Sigmoid colon (tissue), 3 donors: ENCODE measurements at regions not wholly inside any gene's neighbourhood (a gene's known extent, or its start where the extent isn't known, plus 50 kb on each side); places are given as distances from the start of the nearest gene placed in this dataset.

ENCODE experiments used
- POLR2A ChIP-seq, 2 donors: fragments of 450-650 bp; IDR thresholded peaks; one replicate each; pipeline ENCODE4 v1.6.1; 2016; ENCODE audit warnings: antibody characterized with exemption in 2 of 2, mild to moderate bottlenecking in 2 of 2, moderate library complexity in 2 of 2
- TF ChIP-seq, protein P1 (sequence below), 4 experiments: fragments of 450-650 bp in 3 of 4; fragments of 200-600 bp in 1 of 4; IDR thresholded peaks; one replicate each; pipeline ENCODE4 v1.5.1; 2016 to 2019; ENCODE audit warnings: antibody characterized with exemption in 4 of 4, mild to moderate bottlenecking in 3 of 4, moderate library complexity in 2 of 4

- TF ChIP-seq POLR2A (IDR thresholded peaks at IDR 0.05): no peak
- TF ChIP-seq, protein P1, sequence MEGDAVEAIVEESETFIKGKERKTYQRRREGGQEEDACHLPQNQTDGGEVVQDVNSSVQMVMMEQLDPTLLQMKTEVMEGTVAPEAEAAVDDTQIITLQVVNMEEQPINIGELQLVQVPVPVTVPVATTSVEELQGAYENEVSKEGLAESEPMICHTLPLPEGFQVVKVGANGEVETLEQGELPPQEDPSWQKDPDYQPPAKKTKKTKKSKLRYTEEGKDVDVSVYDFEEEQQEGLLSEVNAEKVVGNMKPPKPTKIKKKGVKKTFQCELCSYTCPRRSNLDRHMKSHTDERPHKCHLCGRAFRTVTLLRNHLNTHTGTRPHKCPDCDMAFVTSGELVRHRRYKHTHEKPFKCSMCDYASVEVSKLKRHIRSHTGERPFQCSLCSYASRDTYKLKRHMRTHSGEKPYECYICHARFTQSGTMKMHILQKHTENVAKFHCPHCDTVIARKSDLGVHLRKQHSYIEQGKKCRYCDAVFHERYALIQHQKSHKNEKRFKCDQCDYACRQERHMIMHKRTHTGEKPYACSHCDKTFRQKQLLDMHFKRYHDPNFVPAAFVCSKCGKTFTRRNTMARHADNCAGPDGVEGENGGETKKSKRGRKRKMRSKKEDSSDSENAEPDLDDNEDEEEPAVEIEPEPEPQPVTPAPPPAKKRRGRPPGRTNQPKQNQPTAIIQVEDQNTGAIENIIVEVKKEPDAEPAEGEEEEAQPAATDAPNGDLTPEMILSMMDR (IDR thresholded peaks at IDR 0.05): no peak
These were observed 684.4 kb upstream of the SYT4 start for GRCh38 chr18:43961722-43962121.
